ENCODE measurements at regions not wholly inside any gene's neighbourhood (a gene's known extent, or its start where the extent isn't known, plus 50 kb on each side); places are given as distances from the start of the nearest gene placed in this dataset.

DNA sequence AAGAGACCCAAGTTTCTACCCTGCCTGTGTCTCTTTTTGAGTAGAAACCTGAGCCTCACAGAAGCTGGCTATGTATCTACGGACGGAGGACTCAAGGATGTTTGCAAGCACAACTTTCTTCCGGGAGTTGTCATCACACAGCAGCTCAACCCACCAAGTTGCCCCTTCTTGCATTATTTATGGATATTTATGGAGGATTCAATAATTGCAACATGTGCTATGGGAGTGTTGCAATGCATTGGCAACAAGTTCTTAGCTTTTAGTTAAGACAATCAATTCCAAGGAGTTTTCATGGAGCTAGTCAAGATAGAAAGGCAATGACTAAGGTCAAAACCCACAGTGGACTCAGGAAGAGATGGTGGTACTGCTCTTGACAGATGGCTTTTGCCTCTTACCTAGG is 336.9 kb downstream of the ENC1 start:
- no peaks in the 10 kb centered on the region for H3K4me1 ChIP-seq (ENCODE audit: control insufficient read depth in 1 of 2, extremely low read depth in 1 of 2, insufficient read depth in 2 of 2, low read length in 2 of 2)
- H3K36me3 ChIP-seq (ENCODE audit: control insufficient read depth in 2 of 2, extremely low read depth in 1 of 2, insufficient read depth in 1 of 2, low read length in 1 of 2): no peaks in the 10 kb centered on the region
- no CpG with 5 or more reads among the region's 3 CpGs for WGBS (ENCODE audit: insufficient coverage)
- no peak overlapping the region for H3K4me3 ChIP-seq (ENCODE audit: control insufficient read depth in 1 of 2, extremely low read depth in 1 of 2, low read length in 1 of 2)
- peaks cover 0 to 5% of the 10 kb centered on the region in 2 donors for H3K27me3 Mint-ChIP-seq
- no peak for ATAC-seq (replicated peaks in 1 of 4)
- ChIA-PET POLR2A (no interaction called here), CTCF (no interaction called here)
- H3K4me3 Mint-ChIP-seq: no peak overlapping the region
- H3K27me3 ChIP-seq (replicated peaks in 1 of 2; ENCODE audit: control insufficient read depth in 2 of 2, extremely low read depth in 1 of 2, insufficient read depth in 2 of 2, low read length in 1 of 2): no peaks in the 10 kb centered on the region
- H3K4me1 Mint-ChIP-seq: no peaks in the 10 kb centered on the region
- H3K27ac Mint-ChIP-seq: no peak overlapping the region
- H3K36me3 Mint-ChIP-seq: no peaks in the 10 kb centered on the region
- no peak overlapping the region for H3K27ac ChIP-seq (ENCODE audit: low read length)
- no peaks in the 10 kb centered on the region for H3K9me3 Mint-ChIP-seq
- H3K9me3 ChIP-seq: no peaks in the 10 kb centered on the region
- no peak for DNase-seq

DNA sequence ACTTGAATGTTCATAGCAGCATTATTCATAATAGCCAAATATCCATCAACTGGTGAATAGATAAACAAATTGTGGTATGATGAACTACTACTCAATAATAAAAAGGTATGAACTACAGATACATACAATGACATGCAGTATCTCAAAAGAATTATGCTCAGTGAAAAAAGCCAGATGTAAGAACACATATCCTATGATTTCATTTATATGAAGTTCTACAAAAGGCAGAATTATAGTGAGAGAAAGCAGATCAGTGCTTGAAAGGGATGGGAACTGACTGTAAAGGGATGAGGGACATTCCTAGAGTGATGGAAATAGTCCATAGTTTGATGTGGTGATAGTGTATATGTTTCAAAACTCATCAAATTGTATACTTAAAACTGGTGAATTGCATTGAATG is 339.0 kb downstream of the ENC1 start:
- Histone ChIP-seq H3K27me3 (replicated peaks in 1 of 2; ENCODE audit: control insufficient read depth in 2 of 2, extremely low read depth in 1 of 2, insufficient read depth in 2 of 2, low read length in 1 of 2) (no peaks in the 10 kb centered on the region), H3K9me3 (no peaks in the 10 kb centered on the region), H3K27ac (ENCODE audit: low read length) (no peak overlapping the region), H3K4me3 (ENCODE audit: control insufficient read depth in 1 of 2, extremely low read depth in 1 of 2, low read length in 1 of 2) (no peak overlapping the region), H3K36me3 (ENCODE audit: control insufficient read depth in 2 of 2, extremely low read depth in 1 of 2, insufficient read depth in 1 of 2, low read length in 1 of 2) (no peaks in the 10 kb centered on the region), H3K4me1 (ENCODE audit: control insufficient read depth in 1 of 2, extremely low read depth in 1 of 2, insufficient read depth in 2 of 2, low read length in 2 of 2) (no peaks in the 10 kb centered on the region)
- ATAC-seq (replicated peaks in 1 of 4) (no peak), DNase-seq (no peak)
- Mint-ChIP-seq H3K4me3 (no peak overlapping the region), H3K4me1 (no peaks in the 10 kb centered on the region), H3K27me3 (peaks cover 0 to 5% of the 10 kb centered on the region in 2 donors), H3K36me3 (no peaks in the 10 kb centered on the region), H3K9me3 (no peaks in the 10 kb centered on the region), H3K27ac (no peak overlapping the region)
- ChIA-PET CTCF (no interaction called here), POLR2A (no interaction called here)

DNA sequence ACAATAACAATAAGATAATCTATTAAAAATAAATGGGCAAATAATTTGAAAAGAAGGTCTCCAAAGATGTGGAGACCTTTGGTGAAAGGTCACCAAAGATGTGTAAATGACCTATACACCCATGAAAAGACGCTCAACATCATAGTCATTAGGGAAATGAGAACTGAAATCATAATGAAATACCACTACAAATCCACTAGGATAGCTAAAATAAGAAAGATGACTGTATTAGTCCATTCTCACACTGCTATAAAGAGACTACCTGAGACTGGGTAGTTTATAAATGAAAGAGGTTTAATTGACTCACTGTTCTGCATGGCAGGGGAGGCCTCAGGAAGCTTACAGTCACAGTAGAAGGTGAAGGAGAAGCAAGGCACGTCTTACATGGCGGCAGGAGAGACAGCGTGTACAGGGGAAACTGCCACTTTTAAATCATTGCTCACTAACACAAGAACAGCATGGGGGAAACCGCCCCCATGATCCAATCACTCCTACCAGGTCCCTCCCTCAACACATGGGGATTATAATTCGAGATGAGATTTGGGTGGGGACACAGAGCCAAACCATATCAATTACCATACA is 339.6 kb downstream of the ENC1 start:
- peaks cover 0 to 5% of the 10 kb centered on the region in 2 donors for H3K27me3 Mint-ChIP-seq
- DNase-seq (no peak), ATAC-seq (replicated peaks in 1 of 4) (no peak)
- ChIA-PET CTCF (no interaction called here), POLR2A (no interaction called here)
- no peak overlapping the region for H3K4me3 Mint-ChIP-seq
- Histone ChIP-seq H3K27ac (ENCODE audit: low read length) (no peak overlapping the region), H3K27me3 (replicated peaks in 1 of 2; ENCODE audit: control insufficient read depth in 2 of 2, extremely low read depth in 1 of 2, insufficient read depth in 2 of 2, low read length in 1 of 2) (no peaks in the 10 kb centered on the region), H3K4me1 (ENCODE audit: control insufficient read depth in 1 of 2, extremely low read depth in 1 of 2, insufficient read depth in 2 of 2, low read length in 2 of 2) (no peaks in the 10 kb centered on the region), H3K4me3 (ENCODE audit: control insufficient read depth in 1 of 2, extremely low read depth in 1 of 2, low read length in 1 of 2) (no peak overlapping the region), H3K9me3 (no peaks in the 10 kb centered on the region), H3K36me3 (ENCODE audit: control insufficient read depth in 2 of 2, extremely low read depth in 1 of 2, insufficient read depth in 1 of 2, low read length in 1 of 2) (no peaks in the 10 kb centered on the region)
- H3K4me1 Mint-ChIP-seq: no peaks in the 10 kb centered on the region
- WGBS (ENCODE audit: insufficient coverage): no CpG with 5 or more reads among the region's 6 CpGs
- no peaks in the 10 kb centered on the region for H3K9me3 Mint-ChIP-seq
- no peak overlapping the region for H3K27ac Mint-ChIP-seq
- H3K36me3 Mint-ChIP-seq: no peaks in the 10 kb centered on the region

DNA sequence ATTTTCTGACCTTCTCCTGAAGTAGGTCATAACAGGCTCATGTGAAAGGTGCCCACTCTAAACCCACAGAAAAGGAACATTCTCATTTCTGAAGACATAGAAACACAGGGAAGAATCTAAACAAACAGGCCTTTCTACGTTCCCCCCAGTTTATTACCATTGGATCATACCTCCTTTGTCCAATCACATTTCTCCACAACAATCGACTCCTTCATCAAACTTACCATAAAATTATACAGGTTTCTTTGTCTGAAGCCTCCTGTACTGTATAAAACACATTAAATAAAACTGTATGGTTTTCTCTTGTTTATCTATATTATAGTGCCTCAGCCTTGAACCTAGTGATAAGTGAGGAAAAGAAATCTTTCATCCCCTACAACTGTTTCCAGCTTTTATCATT is 340.7 kb downstream of the ENC1 start:
- no peak overlapping the region for H3K27ac ChIP-seq (ENCODE audit: low read length)
- ChIA-PET POLR2A (no interaction called here), CTCF (no interaction called here)
- H3K27ac Mint-ChIP-seq: no peak overlapping the region
- WGBS (ENCODE audit: insufficient coverage): 80% methylated on average over 1 of the region's 2 CpGs
- peaks cover 0 to 3% of the 10 kb centered on the region in 2 donors for H3K27me3 Mint-ChIP-seq
- no peaks in the 10 kb centered on the region for H3K4me1 Mint-ChIP-seq
- H3K27me3 ChIP-seq (replicated peaks in 1 of 2; ENCODE audit: control insufficient read depth in 2 of 2, extremely low read depth in 1 of 2, insufficient read depth in 2 of 2, low read length in 1 of 2): no peaks in the 10 kb centered on the region
- no peaks in the 10 kb centered on the region for H3K9me3 ChIP-seq
- H3K4me3 ChIP-seq (ENCODE audit: control insufficient read depth in 1 of 2, extremely low read depth in 1 of 2, low read length in 1 of 2): no peak overlapping the region
- no peaks in the 10 kb centered on the region for H3K36me3 Mint-ChIP-seq
- no peaks in the 10 kb centered on the region for H3K4me1 ChIP-seq (ENCODE audit: control insufficient read depth in 1 of 2, extremely low read depth in 1 of 2, insufficient read depth in 2 of 2, low read length in 2 of 2)
- H3K36me3 ChIP-seq (ENCODE audit: control insufficient read depth in 2 of 2, extremely low read depth in 1 of 2, insufficient read depth in 1 of 2, low read length in 1 of 2): no peaks in the 10 kb centered on the region
- no peaks in the 10 kb centered on the region for H3K9me3 Mint-ChIP-seq
- no peak for DNase-seq
- no peak overlapping the region for H3K4me3 Mint-ChIP-seq
- no peak for ATAC-seq (replicated peaks in 1 of 4)

DNA sequence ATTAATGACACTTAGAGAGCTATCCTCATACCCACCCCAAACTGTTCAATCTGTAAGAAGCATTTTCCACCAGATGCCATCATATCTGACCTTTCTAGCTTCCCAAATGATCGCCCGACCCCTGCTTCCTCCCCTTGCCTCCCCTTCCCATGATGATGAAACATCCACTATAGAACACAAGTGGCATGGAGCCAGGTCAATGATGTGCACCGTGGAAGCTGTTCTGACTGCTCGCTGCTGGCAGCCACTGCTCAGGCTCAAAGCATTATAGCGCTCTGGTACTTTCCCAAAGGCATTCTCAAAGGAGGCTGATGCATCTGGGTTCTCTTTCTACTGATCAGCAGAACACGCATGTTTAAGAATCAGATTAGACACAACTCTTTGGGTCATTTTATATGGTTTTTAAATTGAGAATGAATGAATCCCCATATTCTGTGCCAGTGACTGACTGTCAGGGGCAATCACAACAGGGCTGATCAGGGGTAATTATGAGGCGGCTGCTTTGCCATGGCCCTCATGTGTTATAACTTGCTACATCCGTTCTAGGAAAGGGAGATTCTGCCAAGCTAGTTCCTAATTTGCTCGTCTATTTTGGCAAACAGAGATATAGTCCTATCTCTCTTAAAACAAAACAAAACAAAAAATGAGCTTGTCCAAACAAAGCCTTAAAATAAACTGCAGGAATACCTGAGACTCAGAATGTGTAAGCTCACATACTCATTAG is 343.7 kb downstream of the ENC1 start:
- H3K27me3 Mint-ChIP-seq: peaks cover 0 to 4% of the 10 kb centered on the region in 2 donors

DNA sequence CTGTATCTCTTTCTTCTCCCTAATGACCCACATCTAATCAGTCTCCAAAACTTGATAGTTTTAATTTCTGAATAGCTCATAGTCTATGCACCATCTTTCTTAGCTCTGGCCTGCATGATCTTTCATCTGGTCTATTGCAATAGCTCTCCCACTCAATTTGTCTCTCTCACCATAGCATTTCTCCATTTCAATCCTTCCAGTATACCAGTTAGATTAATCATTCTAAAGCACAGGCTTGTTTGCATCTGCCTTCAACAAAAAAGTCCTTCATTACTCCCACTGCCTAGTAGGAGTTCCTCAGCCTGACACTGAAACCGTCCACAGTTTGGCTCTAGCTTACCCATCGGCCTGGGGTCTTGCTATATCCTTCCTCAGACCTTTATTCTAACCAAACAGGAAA is 344.9 kb downstream of the ENC1 start:
- no peak for ATAC-seq (replicated peaks in 1 of 4)
- no peak for DNase-seq
- H3K9me3 Mint-ChIP-seq: no peaks in the 10 kb centered on the region
- no peaks in the 10 kb centered on the region for H3K4me1 Mint-ChIP-seq
- ChIA-PET CTCF (no interaction called here), POLR2A (interaction anchor here in 1 of 2 donors (0.5 kb wide), 1 partner anchor 134 kb away, joined by 3 read pairs; no protein-coding TSS in a partner anchor)
- Histone ChIP-seq H3K27me3 (replicated peaks in 1 of 2; ENCODE audit: control insufficient read depth in 2 of 2, extremely low read depth in 1 of 2, insufficient read depth in 2 of 2, low read length in 1 of 2) (no peaks in the 10 kb centered on the region), H3K4me3 (ENCODE audit: control insufficient read depth in 1 of 2, extremely low read depth in 1 of 2, low read length in 1 of 2) (no peak overlapping the region), H3K27ac (ENCODE audit: low read length) (no peak overlapping the region), H3K36me3 (ENCODE audit: control insufficient read depth in 2 of 2, extremely low read depth in 1 of 2, insufficient read depth in 1 of 2, low read length in 1 of 2) (no peaks in the 10 kb centered on the region), H3K4me1 (ENCODE audit: control insufficient read depth in 1 of 2, extremely low read depth in 1 of 2, insufficient read depth in 2 of 2, low read length in 2 of 2) (no peaks in the 10 kb centered on the region), H3K9me3 (no peaks in the 10 kb centered on the region)
- H3K27me3 Mint-ChIP-seq: peaks cover 0 to 3% of the 10 kb centered on the region in 2 donors
- H3K27ac Mint-ChIP-seq: no peak overlapping the region
- WGBS (ENCODE audit: insufficient coverage): 73% methylated on average over 2 of the region's 2 CpGs
- no peak overlapping the region for H3K4me3 Mint-ChIP-seq
- no peaks in the 10 kb centered on the region for H3K36me3 Mint-ChIP-seq

More for the DNA sequence above, 343.7 kb downstream of the ENC1 start:
- H3K4me3 ChIP-seq (ENCODE audit: control insufficient read depth in 1 of 2, extremely low read depth in 1 of 2, low read length in 1 of 2): no peak overlapping the region
- H3K27ac ChIP-seq (ENCODE audit: low read length): no peak overlapping the region
- no peaks in the 10 kb centered on the region for H3K9me3 ChIP-seq
- no peaks in the 10 kb centered on the region for H3K4me1 ChIP-seq (ENCODE audit: control insufficient read depth in 1 of 2, extremely low read depth in 1 of 2, insufficient read depth in 2 of 2, low read length in 2 of 2)
- H3K27me3 ChIP-seq (replicated peaks in 1 of 2; ENCODE audit: control insufficient read depth in 2 of 2, extremely low read depth in 1 of 2, insufficient read depth in 2 of 2, low read length in 1 of 2): no peaks in the 10 kb centered on the region
- Mint-ChIP-seq H3K27ac (no peak overlapping the region), H3K36me3 (no peaks in the 10 kb centered on the region), H3K9me3 (no peaks in the 10 kb centered on the region), H3K4me1 (no peaks in the 10 kb centered on the region), H3K4me3 (no peak overlapping the region)
- ChIA-PET POLR2A (interaction anchor here in 1 of 2 donors (1.1 kb wide), 1 partner anchor 128 kb away, joined by 5 read pairs; no protein-coding TSS in a partner anchor), CTCF (no interaction called here)
- WGBS (ENCODE audit: insufficient coverage): 81% methylated on average over 8 of the region's 9 CpGs
- DNase-seq (no peak), ATAC-seq (replicated peaks in 1 of 4) (no peak)
- no peaks in the 10 kb centered on the region for H3K36me3 ChIP-seq (ENCODE audit: control insufficient read depth in 2 of 2, extremely low read depth in 1 of 2, insufficient read depth in 1 of 2, low read length in 1 of 2)

Measured in T-cell (primary cell).